ENCODE measurements at regions not wholly inside any gene's neighbourhood (a gene's known extent, or its start where the extent isn't known, plus 50 kb on each side); places are given as distances from the start of the nearest gene placed in this dataset.

DNA sequence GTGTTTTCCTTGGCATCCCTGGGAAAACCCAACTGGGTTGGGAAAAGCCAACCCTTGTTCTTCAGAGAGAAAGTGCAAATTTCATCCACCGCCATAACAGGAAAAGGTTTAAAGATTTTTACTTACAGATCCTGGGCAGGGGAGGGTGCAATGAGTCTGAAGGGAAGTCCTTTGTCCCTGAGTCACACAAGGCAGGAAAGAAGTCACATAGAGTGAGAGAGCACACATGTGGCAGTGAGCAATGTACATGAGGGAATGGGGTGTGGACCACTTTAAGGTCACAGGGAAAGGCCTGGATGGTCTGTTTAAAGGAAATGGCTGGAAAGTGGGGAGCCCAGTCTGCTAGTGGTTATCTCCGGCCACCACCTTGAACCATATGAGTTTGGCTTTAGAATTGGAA, 248.9 kb downstream of the HS3ST1 start:
- DNase-seq: no peak

DNA sequence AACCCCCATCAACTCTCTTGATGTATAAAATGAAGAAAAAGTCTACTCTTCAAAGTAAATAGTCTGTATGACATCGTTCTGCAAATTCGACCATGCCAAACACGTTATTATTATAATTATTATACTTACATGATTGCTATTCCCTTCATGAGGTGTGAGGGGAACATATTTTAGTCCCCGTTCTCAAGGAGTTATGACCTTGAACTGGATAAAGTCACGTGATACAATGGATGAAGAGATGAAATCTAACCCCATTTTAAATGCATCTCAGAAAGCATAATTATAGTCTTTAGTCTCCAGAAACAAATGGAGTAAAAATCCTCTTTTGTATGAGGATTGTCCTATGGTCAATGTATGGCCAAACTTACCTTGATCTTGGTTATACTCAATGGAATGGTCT, 250.3 kb downstream of the HS3ST1 start:
- DNase-seq: no peak

DNA sequence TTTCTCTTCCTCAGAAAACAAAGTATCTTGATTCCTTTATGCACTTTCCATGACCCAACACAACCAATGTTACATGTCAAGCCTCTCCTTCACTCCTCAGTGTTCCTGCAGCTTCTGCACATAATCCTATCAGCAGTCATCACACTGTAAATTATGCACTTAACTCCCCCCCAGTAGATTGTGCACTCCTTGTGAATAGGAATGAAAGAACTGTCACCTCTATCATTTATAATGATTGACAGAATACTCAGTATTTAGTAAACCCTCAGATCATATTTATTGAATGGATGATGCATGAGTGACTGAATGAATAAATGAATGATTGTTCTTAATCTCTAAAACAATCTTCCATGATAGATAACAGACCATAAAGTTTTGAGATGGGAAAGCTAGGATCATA, 253.3 kb downstream of the HS3ST1 start:
- no peak for DNase-seq

GRCh38 chr4:11166606-11167005, 262.1 kb downstream of the HS3ST1 start:
- DNase-seq: no peak

GRCh38 chr4:11166034-11166433, 262.7 kb downstream of the HS3ST1 start:
- DNase-seq: no peak

GRCh38 chr4:11165052-11165451, 263.6 kb downstream of the HS3ST1 start:
- DNase-seq: no peak

- no peak for DNase-seq
Measured at GRCh38 chr4:11160288-11160687, 268.4 kb downstream of the HS3ST1 start.

DNA sequence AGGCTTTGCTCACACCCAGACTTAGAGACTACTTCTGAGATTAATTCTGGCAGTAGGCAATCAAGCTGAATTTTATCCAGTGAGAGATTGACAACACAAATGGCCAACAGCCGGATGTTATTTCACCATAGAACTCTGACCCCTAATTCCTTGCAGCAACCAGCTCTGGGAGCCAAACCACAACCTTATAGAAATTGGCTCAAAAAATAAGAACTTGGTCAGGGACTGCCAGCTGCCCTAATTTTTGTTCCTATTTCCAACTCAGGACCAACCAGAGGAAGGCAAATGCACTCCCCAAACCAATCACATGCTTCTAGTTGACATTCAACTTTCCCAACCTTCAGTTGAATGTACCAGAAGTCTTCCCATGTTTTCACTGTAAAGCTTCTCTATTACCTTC, 269.7 kb downstream of the HS3ST1 start:
- DNase-seq: no peak

DNA sequence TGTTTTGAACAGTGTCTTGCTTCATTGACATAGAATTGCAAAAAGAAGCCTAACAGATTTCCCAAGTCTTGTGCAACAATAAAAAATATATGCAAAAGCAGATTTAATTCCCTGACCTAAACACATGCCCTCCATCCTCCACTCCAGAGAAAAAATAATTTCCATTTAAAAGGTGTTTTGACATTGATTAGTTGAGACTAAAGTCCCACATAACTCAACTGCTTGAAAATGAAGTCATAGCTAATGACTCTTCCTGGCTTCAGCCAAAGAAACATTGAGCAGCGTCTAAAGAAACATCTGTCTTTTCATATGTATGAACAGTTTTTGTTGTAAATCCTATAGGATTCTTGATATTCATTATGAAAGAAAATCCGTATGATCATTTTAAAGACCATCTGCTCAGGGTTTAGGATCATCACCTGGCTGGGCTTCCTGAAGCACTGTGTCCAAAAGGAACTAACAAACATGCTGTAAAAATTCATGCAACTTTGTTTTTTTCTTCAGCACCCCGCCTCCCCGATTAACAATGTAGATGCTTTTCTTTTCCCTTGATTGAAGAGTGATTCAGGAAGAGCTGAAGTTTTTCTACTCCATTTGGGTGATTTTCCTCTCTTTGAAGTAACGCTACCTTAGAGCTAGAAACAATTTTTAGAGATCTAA, 273.4 kb downstream of the HS3ST1 start:
- no peak for DNase-seq

GRCh38 chr4:11153171-11153750, 275.4 kb downstream of the HS3ST1 start:
- DNase-seq: no peak

GRCh38 chr4:11152684-11153083, 276.0 kb downstream of the HS3ST1 start:
- DNase-seq: no peak

DNA sequence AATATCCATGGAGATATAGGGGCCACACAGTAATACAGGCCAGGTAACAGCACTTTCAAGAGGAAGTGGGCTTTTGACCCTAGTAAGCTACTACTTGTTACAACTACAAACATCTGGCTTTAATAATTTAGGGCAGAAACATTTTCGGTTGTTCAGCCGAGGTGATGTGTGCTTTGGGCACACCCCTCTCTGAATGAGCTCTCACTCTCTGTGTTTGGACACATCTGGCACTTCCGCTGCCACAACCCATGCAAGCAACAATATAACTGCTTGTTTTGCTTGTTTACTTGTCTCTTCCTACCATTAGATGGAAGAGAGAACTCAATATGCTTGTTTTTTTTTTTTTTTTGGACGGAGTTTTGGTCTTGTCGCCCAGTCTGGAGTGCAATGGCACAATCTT, 277.2 kb downstream of the HS3ST1 start:
- DNase-seq: no peak

DNA sequence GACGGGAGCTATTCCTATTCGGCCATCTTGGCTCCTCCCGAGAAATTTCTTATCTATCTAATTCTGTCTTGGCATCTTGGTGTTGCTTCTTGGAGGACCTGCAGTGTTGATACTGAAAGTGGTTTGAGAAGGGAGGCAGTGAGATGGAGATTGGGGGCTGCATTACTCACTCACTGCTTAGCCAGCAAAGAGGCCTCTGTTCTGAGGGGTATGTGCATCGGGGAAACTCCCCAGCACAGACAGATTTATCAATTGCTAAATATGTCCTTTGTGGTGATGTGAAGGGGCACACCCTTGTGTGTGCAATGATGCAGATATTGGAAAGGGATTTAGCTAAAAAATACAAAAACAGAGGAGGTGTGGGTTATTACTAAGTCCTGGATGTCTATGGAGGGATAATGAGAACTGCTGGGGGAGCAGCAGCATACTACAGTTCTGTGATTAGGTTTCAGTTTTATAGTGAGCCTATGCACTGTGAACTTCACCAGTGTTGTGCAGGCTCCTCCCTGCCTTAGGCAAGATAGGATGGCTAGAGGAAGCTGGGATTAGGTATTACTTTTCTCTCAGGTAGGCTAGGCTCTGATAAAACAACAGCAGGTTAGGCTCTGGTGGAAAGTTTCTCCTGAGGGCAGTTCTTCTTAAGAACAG, 279.0 kb downstream of the HS3ST1 start:
- no peak for DNase-seq

GRCh38 chr4:11139871-11140270, 288.8 kb downstream of the HS3ST1 start:
- no peak for DNase-seq

DNA sequence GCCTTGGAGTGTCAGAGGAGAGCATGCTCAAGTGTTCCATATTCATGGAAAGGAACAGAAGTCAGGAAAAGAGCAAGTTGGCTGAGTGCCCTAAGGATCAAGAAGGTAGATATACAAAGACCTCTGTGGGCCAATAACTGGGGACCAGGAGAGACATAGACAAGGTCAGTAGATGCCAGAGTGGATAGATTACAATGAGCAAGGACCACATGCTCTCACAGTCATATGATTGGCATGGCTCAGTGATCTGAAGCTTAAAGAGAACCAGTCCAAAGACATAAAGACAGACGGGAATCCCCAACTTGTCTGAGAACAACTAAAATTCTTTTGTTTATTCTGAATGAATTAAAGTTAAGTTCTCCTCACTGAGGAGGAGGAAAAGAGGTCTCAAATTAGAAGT, 289.7 kb downstream of the HS3ST1 start:
- no peak for DNase-seq

- DNase-seq: no peak
Measured at GRCh38 chr4:11134705-11135104, 294.0 kb downstream of the HS3ST1 start.

DNA sequence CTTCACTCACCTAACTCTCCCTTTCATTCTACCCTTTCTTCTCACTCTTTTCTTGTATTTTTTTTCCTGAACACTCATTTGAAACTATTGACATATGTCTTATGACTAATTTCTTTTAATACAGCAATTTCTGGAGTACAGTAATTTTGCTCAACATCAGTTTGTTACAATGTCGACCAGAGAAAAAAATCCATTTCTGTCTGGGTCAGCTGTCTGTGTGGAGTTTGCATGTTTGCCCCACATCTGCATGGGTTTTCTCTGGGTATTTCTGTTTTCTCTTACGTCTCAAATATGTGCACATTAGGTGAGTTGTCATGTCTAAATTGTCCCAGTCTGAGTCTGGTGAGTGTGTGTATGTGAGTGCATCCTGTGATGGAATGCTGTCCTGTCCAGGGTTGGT, 294.8 kb downstream of the HS3ST1 start:
- DNase-seq: no peak

DNA sequence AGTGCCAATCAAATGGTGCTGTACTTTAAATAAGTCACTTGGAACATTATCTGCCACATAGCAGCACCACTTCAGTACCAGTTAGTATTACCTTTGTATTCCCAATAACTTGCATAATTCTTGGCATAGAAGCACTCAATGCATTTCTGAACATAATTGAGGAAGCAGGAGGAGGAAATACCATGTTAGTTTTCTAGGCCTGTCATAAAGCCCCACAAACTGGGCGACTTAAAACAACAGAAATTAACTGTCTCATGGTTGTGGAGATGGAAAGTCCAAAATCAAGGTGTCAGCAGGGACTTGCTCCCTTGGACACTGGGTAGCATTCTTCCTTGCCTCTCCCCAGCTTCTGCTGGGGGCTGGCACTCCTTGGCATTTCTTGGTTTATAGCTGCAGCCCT, 296.2 kb downstream of the HS3ST1 start:
- DNase-seq: no peak

DNA sequence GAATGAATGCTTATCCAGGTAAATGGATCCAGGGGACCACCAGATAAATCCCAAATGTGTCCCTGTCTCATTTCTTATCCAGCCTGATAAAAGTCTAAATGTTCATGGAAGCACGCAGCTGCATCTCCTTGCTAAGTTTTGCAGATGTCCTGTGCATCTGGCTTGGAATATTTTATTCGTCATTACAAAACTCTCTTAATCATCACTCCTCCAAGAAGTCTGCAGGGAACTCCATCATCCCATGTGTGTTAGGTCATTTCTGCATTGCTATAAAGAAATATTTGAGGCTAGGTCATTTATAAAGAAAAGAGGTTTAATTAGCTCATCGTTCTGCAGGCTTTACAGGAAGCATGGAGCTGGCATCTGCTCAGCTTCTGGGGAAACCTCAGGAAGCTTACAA, 297.2 kb downstream of the HS3ST1 start:
- DNase-seq: no peak

DNA sequence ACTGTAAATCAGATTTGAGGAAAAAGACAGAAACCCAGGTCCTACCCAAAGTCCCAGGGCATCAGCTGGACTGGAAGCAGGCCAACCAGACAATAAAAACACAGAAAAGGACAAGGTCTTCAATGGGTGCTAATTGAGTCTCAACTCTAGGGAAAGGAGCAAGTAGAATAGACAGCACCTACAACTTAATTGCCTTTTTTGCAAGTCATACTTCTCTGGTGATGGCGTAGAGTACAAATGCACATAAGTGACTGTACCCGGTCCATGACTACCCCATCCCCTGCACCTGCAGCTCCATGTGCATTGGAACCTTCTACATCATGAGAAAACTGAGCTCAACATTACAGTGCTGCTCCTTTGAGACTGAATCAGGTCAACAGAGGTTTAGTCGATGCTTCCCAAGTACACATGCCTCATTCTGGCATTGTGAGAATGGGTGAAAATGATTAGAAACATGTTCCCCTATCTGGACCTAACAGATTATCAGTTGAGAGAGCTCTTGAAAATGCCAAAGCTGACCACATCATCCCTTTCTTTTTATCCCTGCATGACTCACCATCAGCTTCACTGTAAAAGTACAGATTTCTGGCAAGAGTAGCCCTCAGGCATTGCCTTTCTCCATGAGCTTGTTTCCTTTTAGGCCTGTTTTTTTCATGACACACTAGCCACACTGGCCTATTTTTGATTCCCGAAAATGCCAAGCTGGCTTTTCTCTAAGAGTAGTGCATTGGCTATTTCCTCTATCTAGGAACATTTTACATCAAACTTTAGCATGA, 298.3 kb downstream of the HS3ST1 start:
- no peak for DNase-seq

DNA sequence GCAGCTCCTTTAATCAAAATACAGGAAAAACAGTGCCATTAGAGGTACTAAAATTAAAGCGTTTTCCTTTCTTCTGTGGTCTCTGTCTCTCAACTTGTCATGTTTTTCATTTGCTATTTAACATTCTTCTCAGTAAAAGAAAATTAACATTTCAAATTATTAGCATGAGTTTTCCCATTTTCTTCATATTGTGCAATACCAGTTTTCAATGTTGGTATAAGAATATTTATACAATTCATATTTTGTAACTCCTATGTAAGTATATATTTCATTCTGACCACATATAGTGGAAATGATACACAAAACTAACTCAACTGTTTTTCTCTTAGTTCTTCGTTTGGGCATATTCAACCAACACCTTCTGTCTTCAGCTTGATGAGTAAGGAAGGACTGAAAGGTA, 308.3 kb downstream of the HS3ST1 start:
- no peak for DNase-seq

DNA sequence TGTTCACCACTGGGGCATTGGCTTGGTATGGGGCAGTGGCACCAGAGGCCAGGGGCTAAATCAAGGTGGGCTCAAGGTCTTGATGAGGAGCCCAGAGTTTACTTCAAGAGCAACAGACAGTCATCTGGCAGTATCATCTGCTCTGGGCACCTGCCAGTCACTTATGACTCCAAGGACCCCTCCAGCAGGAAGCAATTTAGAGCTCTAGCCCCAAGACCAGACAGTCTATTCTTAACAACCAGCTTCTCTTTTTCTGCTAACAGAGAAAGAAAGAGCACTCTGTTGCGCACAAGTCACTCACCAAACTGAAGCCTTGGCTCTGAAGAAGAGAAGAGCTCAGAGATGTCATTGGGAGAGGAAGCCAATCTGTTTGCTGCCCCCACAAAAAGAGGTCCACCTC, 309.2 kb downstream of the HS3ST1 start:
- no peak for DNase-seq

DNA sequence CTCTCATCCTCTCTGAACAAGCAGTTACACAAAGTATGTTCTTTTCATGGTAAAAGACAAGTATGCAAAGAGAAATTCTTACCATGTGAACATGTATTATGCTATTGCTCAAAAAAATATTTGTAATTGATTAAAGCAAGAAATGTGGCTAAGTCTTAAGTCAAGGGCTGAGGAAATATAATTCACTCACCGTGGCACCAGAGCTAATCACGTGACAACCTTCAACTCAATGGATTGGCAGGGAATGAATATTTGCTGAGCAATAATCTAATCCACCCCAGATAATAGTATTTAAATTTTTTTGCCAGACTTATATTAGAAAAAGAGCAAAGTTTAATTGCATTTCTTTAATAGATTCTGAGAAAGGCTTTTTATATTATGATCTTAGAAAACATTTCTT, 310.2 kb downstream of the HS3ST1 start:
- no peak for DNase-seq

- DNase-seq: no peak
Measured at GRCh38 chr4:11116940-11117339, 311.8 kb downstream of the HS3ST1 start.
